ENCODE measurements at regions not wholly inside any gene's neighbourhood (a gene's known extent, or its start where the extent isn't known, plus 50 kb on each side); places are given as distances from the start of the nearest gene placed in this dataset.

DNA sequence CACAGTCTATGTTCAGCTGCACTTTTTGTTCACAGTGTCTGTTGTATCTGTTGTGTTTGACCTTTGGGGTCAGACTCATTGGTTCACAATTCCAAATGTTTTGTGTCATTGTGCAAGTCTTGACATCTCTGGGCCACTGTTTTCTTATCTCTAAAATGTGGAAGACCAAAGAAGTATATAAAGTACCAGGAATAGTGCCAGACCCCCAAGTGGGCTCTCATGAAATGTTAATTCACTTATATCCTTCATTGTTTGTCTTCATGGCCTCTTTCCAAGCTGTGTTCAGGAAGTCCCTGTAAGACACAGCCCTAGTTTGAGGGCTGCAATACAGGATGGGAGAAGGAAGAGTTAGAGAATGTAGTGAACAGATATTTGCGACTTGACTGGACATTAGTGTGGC, 468.3 kb upstream of the BOD1L1 start:
- no peak for TF ChIP-seq MAX (IDR thresholded peaks at IDR 0.05)
- TF ChIP-seq, protein P1, sequence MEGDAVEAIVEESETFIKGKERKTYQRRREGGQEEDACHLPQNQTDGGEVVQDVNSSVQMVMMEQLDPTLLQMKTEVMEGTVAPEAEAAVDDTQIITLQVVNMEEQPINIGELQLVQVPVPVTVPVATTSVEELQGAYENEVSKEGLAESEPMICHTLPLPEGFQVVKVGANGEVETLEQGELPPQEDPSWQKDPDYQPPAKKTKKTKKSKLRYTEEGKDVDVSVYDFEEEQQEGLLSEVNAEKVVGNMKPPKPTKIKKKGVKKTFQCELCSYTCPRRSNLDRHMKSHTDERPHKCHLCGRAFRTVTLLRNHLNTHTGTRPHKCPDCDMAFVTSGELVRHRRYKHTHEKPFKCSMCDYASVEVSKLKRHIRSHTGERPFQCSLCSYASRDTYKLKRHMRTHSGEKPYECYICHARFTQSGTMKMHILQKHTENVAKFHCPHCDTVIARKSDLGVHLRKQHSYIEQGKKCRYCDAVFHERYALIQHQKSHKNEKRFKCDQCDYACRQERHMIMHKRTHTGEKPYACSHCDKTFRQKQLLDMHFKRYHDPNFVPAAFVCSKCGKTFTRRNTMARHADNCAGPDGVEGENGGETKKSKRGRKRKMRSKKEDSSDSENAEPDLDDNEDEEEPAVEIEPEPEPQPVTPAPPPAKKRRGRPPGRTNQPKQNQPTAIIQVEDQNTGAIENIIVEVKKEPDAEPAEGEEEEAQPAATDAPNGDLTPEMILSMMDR (IDR thresholded peaks at IDR 0.05; ENCODE audit: low read depth, low read length, missing input control): no peak
- TF ChIP-seq RAD21 (IDR thresholded peaks at IDR 0.05): no peak
- TF ChIP-seq ZBTB33 (IDR thresholded peaks at IDR 0.05): no peak
- TF ChIP-seq FOXA2 (IDR thresholded peaks at IDR 0.05): no peak
- no peak for TF ChIP-seq TAF1 (conservative IDR thresholded peaks at IDR 0.05)
- TF ChIP-seq REST (IDR thresholded peaks at IDR 0.05): no peak
- TF ChIP-seq YY1 (IDR thresholded peaks at IDR 0.05): no peak
- TF ChIP-seq EGR1 (IDR thresholded peaks at IDR 0.05; ENCODE audit: low read depth in 2 of 2): no peak
- TF ChIP-seq GABPA (IDR thresholded peaks at IDR 0.05 in 1 of 2, conservative IDR thresholded peaks at IDR 0.05 in 1 of 2): no peak
- no peak for TF ChIP-seq NR2F2 (IDR thresholded peaks at IDR 0.05)
- TF ChIP-seq SP1 (IDR thresholded peaks at IDR 0.05): no peak
- TF ChIP-seq JUND (IDR thresholded peaks at IDR 0.05): no peak

Measured in liver (tissue), 3 donors.